Gastrocnemius medialis (tissue), 4 donors: ENCODE measurements at regions not wholly inside any gene's neighbourhood (a gene's known extent, or its start where the extent isn't known, plus 50 kb on each side); places are given as distances from the start of the nearest gene placed in this dataset.

Experiments
- CTCF ChIP-seq, 5 experiments: fragments of 450-650 bp in 3 of 5; fragments of 200-600 bp in 2 of 5; sonication (generic) in 2 of 5; IDR thresholded peaks in 4 of 5; conservative IDR thresholded peaks in 1 of 5; 1 replicate in 4 of 5; 2 replicates in 1 of 5; pipeline ENCODE4 v1.5.1; 2016 to 2019; ENCODE audit warnings: antibody characterized with exemption in 5 of 5, mild to moderate bottlenecking in 3 of 5, moderate library complexity in 3 of 5
- POLR2A ChIP-seq, 2 donors: fragments of 450-650 bp; IDR thresholded peaks; one replicate each; pipeline ENCODE4 v1.6.1; 2017; ENCODE audit warnings: antibody characterized with exemption in 2 of 2, mild to moderate bottlenecking in 2 of 2, moderate library complexity in 2 of 2

GRCh38 chr10:57791546-57791945 lies 476.1 kb downstream of the IPMK start:
- TF ChIP-seq CTCF (IDR thresholded peaks at IDR 0.05 in 4 of 5, conservative IDR thresholded peaks at IDR 0.05 in 1 of 5) (no peak), POLR2A (IDR thresholded peaks at IDR 0.05) (no peak)
